GM23338 (cell line): ENCODE measurements at regions not wholly inside any gene's neighbourhood (a gene's known extent, or its start where the extent isn't known, plus 50 kb on each side); places are given as distances from the start of the nearest gene placed in this dataset.

Experiments
- ATAC-seq: fragments of 200-7000 bp; cut with Tn5 transposase; 3 replicates; pipeline ENCODE4 v1.9.1; 2020
- DNase-seq: peaks from one replicate; pipeline ENCODE4 v3.0.0-alpha.2; 2015; ENCODE audit warnings: low spot score
- H2AFZ ChIP-seq: fragments of 200-600 bp; sonication (generic); 2 replicates; pipeline ENCODE4 v1.8.0; 2016; ENCODE audit warnings: antibody characterized with exemption, mild to moderate bottlenecking, moderate library complexity
- H3F3A ChIP-seq: fragments of 200-600 bp; sonication (generic); replicated peaks from 2 replicates; pipeline ENCODE4 v1.8.0; 2017; ENCODE audit warnings: antibody characterized with exemption, mixed run types, low read depth
- H3K27ac ChIP-seq: fragments of 200-600 bp; sonication (generic); 2 replicates; pipeline ENCODE4 v1.6.1; 2016; ENCODE audit warnings: low read depth
- H3K27me3 ChIP-seq: fragments of 200-600 bp; sonication (generic); 2 replicates; pipeline ENCODE4 v1.8.0; 2016; ENCODE audit warnings: mild to moderate bottlenecking, mixed run types, moderate library complexity; ENCODE audit not compliant: insufficient read depth
- H3K36me3 ChIP-seq: fragments of 200-600 bp; sonication (generic); 2 replicates; pipeline ENCODE4 v1.8.0; 2016; ENCODE audit warnings: mild to moderate bottlenecking; ENCODE audit not compliant: insufficient read depth
- H3K4me1 ChIP-seq: fragments of 200-600 bp; sonication (generic); 2 replicates; pipeline ENCODE4 v1.8.0; 2016; ENCODE audit warnings: mild to moderate bottlenecking, moderate library complexity; ENCODE audit not compliant: insufficient read depth
- H3K4me2 ChIP-seq: fragments of 200-600 bp; sonication (generic); 2 replicates; pipeline ENCODE4 v1.7.1; 2017; ENCODE audit warnings: mixed run types
- H3K4me3 ChIP-seq: fragments of 200-600 bp; sonication (generic); 2 replicates; pipeline ENCODE4 v1.6.1; 2016; ENCODE audit warnings: mixed run types
- H3K79me2 ChIP-seq: fragments of 200-600 bp; sonication (generic); replicated peaks from 2 replicates; pipeline ENCODE4 v1.8.0; 2017; ENCODE audit warnings: mild to moderate bottlenecking; ENCODE audit not compliant: insufficient read depth
- H3K9me2 ChIP-seq: fragments of 200-600 bp; sonication (generic); 2 replicates; pipeline ENCODE4 v1.8.0; 2017; ENCODE audit not compliant: insufficient read depth
- H4K20me1 ChIP-seq: fragments of 200-600 bp; sonication (generic); replicated peaks from 2 replicates; pipeline ENCODE4 v1.8.0; 2017; ENCODE audit warnings: mild to moderate bottlenecking; ENCODE audit not compliant: insufficient read depth
- H3K27ac Mint-ChIP-seq: 2 replicates; pipeline ENCODE4 v1.8.0; 2020; ENCODE audit warnings: inconsistent platforms, mild to moderate bottlenecking, moderate library complexity, mixed read lengths
- H3K27me3 Mint-ChIP-seq: 3 replicates; pipeline ENCODE4 v1.8.0; 2022; ENCODE audit warnings: low read depth, mild to moderate bottlenecking, moderate library complexity, mixed read lengths, inconsistent platforms; ENCODE audit not compliant: insufficient read depth, poor library complexity
- H3K36me3 Mint-ChIP-seq: 3 replicates; pipeline ENCODE4 v1.8.0; 2021; ENCODE audit warnings: low read depth, mild to moderate bottlenecking, inconsistent platforms, moderate library complexity, mixed read lengths
- H3K4me1 Mint-ChIP-seq: 3 replicates; pipeline ENCODE4 v1.8.0; 2020; ENCODE audit warnings: mild to moderate bottlenecking, inconsistent platforms, mixed read lengths
- H3K4me3 Mint-ChIP-seq: 3 replicates; pipeline ENCODE4 v1.8.0; 2021; ENCODE audit warnings: moderate library complexity, mild to moderate bottlenecking, inconsistent platforms, mixed read lengths
- H3K9me3 Mint-ChIP-seq: 3 replicates; pipeline ENCODE4 v1.8.0; 2020; ENCODE audit warnings: moderate library complexity, mild to moderate bottlenecking, inconsistent platforms, mixed read lengths
- CREB1 ChIP-seq: fragments of 250-450 bp; sonication (Bioruptor Pico); IDR thresholded peaks from 2 replicates; pipeline ENCODE4 v1.5.0; 2020; ENCODE audit warnings: low read depth, mild to moderate bottlenecking, moderate library complexity
- EZH2 ChIP-seq: fragments of 200-600 bp; sonication (generic); IDR thresholded peaks from one replicate; pipeline ENCODE4 v1.8.0; 2017; ENCODE audit warnings: antibody characterized with exemption, mild to moderate bottlenecking, low read depth; ENCODE audit not compliant: unreplicated experiment
- EZH2phosphoT487 ChIP-seq: fragments of 200-600 bp; sonication (generic); IDR thresholded peaks from one replicate; pipeline ENCODE4 v1.8.1; 2018; ENCODE audit warnings: antibody characterized with exemption; ENCODE audit not compliant: unreplicated experiment
- POLR2AphosphoS5 ChIP-seq: IDR thresholded peaks from 2 replicates; pipeline ENCODE4 v1.6.1; 2016; ENCODE audit warnings: antibody characterized with exemption, low read depth
- ZNF331 ChIP-seq: fragments of 250-450 bp; sonication (Bioruptor Pico); IDR thresholded peaks from 2 replicates; pipeline ENCODE4 v1.5.0; 2020; ENCODE audit warnings: low read depth, mild to moderate bottlenecking, moderate library complexity
- TF ChIP-seq, protein P1 (sequence below): IDR thresholded peaks from 2 replicates; pipeline ENCODE4 v1.6.1; 2016; ENCODE audit warnings: antibody characterized with exemption
- TF ChIP-seq, protein P2 (sequence below): fragments of 250-450 bp; sonication (Bioruptor Pico); IDR thresholded peaks from 2 replicates; pipeline ENCODE4 v1.5.0; 2020; ENCODE audit warnings: mild to moderate bottlenecking, moderate library complexity

- ATAC-seq (no peak), DNase-seq (no peak)
- Mint-ChIP-seq H3K9me3 (no peaks in the 10 kb centered on the region), H3K27me3 (peaks cover 2% of the 10 kb centered on the region), H3K4me3 (no peak overlapping the region), H3K27ac (no peak overlapping the region), H3K4me1 (peaks cover 5% of the 10 kb centered on the region), H3K36me3 (no peaks in the 10 kb centered on the region)
- H3K4me3 ChIP-seq, result no peak overlapping the region
- no peaks in the 10 kb centered on the region for H3K27me3 ChIP-seq
- H3F3A ChIP-seq, result no peaks in the 10 kb centered on the region
- no peak overlapping the region for H2AFZ ChIP-seq
- no peaks in the 10 kb centered on the region for H3K79me2 ChIP-seq
- TF ChIP-seq EZH2phosphoT487 (no peak), EZH2 (no peak), CREB1 (no peak), ZNF331 (no peak)
- TF ChIP-seq, protein P1, sequence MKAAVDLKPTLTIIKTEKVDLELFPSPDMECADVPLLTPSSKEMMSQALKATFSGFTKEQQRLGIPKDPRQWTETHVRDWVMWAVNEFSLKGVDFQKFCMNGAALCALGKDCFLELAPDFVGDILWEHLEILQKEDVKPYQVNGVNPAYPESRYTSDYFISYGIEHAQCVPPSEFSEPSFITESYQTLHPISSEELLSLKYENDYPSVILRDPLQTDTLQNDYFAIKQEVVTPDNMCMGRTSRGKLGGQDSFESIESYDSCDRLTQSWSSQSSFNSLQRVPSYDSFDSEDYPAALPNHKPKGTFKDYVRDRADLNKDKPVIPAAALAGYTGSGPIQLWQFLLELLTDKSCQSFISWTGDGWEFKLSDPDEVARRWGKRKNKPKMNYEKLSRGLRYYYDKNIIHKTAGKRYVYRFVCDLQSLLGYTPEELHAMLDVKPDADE, result no peak
- no peaks in the 10 kb centered on the region for H3K4me1 ChIP-seq
- H3K4me2 ChIP-seq, result no peak overlapping the region
- H4K20me1 ChIP-seq, result no peaks in the 10 kb centered on the region
- H3K9me2 ChIP-seq, result no peaks in the 10 kb centered on the region
- no peak overlapping the region for H3K27ac ChIP-seq
- no peaks in the 10 kb centered on the region for H3K36me3 ChIP-seq
Observed at GRCh38 chr10:29765330-29765729, 130.6 kb upstream of the SVIL start.

- Mint-ChIP-seq H3K4me3 (no peak overlapping the region), H3K4me1 (peaks cover 13% of the 10 kb centered on the region), H3K27me3 (peaks cover 2% of the 10 kb centered on the region), H3K27ac (no peak overlapping the region), H3K9me3 (no peaks in the 10 kb centered on the region), H3K36me3 (no peaks in the 10 kb centered on the region)
- H4K20me1 ChIP-seq, result no peaks in the 10 kb centered on the region
- no peak overlapping the region for H3K4me3 ChIP-seq
- no peak overlapping the region for H3K4me2 ChIP-seq
- H3K9me2 ChIP-seq, result no peaks in the 10 kb centered on the region
- no peaks in the 10 kb centered on the region for H3F3A ChIP-seq
- H3K27me3 ChIP-seq, result no peaks in the 10 kb centered on the region
- H2AFZ ChIP-seq, result no peak overlapping the region
- H3K4me1 ChIP-seq, result no peaks in the 10 kb centered on the region
- TF ChIP-seq, protein P2, sequence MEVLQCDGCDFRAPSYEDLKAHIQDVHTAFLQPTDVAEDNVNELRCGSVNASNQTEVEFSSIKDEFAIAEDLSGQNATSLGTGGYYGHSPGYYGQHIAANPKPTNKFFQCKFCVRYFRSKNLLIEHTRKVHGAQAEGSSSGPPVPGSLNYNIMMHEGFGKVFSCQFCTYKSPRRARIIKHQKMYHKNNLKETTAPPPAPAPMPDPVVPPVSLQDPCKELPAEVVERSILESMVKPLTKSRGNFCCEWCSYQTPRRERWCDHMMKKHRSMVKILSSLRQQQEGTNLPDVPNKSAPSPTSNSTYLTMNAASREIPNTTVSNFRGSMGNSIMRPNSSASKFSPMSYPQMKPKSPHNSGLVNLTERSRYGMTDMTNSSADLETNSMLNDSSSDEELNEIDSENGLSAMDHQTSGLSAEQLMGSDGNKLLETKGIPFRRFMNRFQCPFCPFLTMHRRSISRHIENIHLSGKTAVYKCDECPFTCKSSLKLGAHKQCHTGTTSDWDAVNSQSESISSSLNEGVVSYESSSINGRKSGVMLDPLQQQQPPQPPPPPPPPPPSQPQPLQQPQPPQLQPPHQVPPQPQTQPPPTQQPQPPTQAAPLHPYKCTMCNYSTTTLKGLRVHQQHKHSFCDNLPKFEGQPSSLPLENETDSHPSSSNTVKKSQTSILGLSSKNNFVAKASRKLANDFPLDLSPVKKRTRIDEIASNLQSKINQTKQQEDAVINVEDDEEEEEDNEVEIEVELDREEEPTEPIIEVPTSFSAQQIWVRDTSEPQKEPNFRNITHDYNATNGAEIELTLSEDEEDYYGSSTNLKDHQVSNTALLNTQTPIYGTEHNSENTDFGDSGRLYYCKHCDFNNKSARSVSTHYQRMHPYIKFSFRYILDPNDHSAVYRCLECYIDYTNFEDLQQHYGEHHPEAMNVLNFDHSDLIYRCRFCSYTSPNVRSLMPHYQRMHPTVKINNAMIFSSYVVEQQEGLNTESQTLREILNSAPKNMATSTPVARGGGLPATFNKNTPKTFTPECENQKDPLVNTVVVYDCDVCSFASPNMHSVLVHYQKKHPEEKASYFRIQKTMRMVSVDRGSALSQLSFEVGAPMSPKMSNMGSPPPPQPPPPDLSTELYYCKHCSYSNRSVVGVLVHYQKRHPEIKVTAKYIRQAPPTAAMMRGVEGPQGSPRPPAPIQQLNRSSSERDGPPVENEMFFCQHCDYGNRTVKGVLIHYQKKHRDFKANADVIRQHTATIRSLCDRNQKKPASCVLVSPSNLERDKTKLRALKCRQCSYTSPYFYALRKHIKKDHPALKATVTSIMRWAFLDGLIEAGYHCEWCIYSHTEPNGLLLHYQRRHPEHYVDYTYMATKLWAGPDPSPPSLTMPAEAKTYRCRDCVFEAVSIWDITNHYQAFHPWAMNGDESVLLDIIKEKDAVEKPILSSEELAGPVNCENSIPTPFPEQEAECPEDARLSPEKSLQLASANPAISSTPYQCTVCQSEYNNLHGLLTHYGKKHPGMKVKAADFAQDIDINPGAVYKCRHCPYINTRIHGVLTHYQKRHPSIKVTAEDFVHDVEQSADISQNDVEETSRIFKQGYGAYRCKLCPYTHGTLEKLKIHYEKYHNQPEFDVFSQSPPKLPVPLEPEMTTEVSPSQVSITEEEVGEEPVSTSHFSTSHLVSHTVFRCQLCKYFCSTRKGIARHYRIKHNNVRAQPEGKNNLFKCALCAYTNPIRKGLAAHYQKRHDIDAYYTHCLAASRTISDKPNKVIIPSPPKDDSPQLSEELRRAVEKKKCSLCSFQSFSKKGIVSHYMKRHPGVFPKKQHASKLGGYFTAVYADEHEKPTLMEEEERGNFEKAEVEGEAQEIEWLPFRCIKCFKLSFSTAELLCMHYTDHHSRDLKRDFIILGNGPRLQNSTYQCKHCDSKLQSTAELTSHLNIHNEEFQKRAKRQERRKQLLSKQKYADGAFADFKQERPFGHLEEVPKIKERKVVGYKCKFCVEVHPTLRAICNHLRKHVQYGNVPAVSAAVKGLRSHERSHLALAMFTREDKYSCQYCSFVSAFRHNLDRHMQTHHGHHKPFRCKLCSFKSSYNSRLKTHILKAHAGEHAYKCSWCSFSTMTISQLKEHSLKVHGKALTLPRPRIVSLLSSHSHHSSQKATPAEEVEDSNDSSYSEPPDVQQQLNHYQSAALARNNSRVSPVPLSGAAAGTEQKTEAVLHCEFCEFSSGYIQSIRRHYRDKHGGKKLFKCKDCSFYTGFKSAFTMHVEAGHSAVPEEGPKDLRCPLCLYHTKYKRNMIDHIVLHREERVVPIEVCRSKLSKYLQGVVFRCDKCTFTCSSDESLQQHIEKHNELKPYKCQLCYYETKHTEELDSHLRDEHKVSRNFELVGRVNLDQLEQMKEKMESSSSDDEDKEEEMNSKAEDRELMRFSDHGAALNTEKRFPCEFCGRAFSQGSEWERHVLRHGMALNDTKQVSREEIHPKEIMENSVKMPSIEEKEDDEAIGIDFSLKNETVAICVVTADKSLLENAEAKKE (CRISPR knock-in tag), result no peak
- TF ChIP-seq EZH2 (no peak), CREB1 (no peak), POLR2AphosphoS5 (no peak)
- H3K27ac ChIP-seq, result no peak overlapping the region
- H3K36me3 ChIP-seq, result no peaks in the 10 kb centered on the region
- ATAC-seq (no peak), DNase-seq (no peak)
- no peaks in the 10 kb centered on the region for H3K79me2 ChIP-seq
Observed at GRCh38 chr10:29763396-29763795, 128.6 kb upstream of the SVIL start.
